Liver (tissue), 7 donors: ENCODE measurements at regions not wholly inside any gene's neighbourhood (a gene's known extent, or its start where the extent isn't known, plus 50 kb on each side); places are given as distances from the start of the nearest gene placed in this dataset.

ENCODE experiments used
- DNase-seq: peaks from one replicate; pipeline ENCODE4 v3.0.0-alpha.2; 2017; ENCODE audit warnings: low spot score
- H3K27ac ChIP-seq, 2 donors: one replicate each; pipeline ENCODE4 v1.7.0; 2013; ENCODE audit warnings: inconsistent platforms in 2 of 2, low read length in 2 of 2, control low read depth in 1 of 2, low read depth in 1 of 2, mild to moderate bottlenecking in 1 of 2
- H3K27me3 ChIP-seq, 4 donors: one replicate each; pipeline versions ENCODE4 v1.6.1 to v1.7.0; 2013; ENCODE audit warnings: low read length in 3 of 4, inconsistent platforms in 1 of 4, mild to moderate bottlenecking in 1 of 4, moderate library complexity in 1 of 4; ENCODE audit not compliant: control insufficient read depth in 4 of 4, insufficient read depth in 4 of 4
- H3K36me3 ChIP-seq, 4 donors: one replicate each; pipeline versions ENCODE4 v1.6.1 to v1.7.0; 2013; ENCODE audit warnings: low read length in 3 of 4, mild to moderate bottlenecking in 3 of 4, low read depth in 1 of 4, moderate library complexity in 1 of 4; ENCODE audit not compliant: control insufficient read depth in 4 of 4, insufficient read depth in 3 of 4
- H3K4me1 ChIP-seq, 4 donors: one replicate each; pipeline versions ENCODE4 v1.6.1 to v1.7.0; 2013; ENCODE audit warnings: low read length in 3 of 4, mild to moderate bottlenecking in 3 of 4, moderate library complexity in 1 of 4; ENCODE audit not compliant: control insufficient read depth in 4 of 4, insufficient read depth in 4 of 4
- H3K4me3 ChIP-seq, 3 donors: one replicate each; pipeline versions ENCODE4 v1.6.1 to v1.7.0; 2013; ENCODE audit warnings: low read length in 3 of 3, control low read depth in 1 of 3, low read depth in 1 of 3, mild to moderate bottlenecking in 1 of 3
- H3K9ac ChIP-seq, 2 donors: one replicate each; pipeline ENCODE4 v1.7.0; 2013; ENCODE audit warnings: low read length in 2 of 2, mild to moderate bottlenecking in 2 of 2, moderate library complexity in 2 of 2, control low read depth in 1 of 2, low read depth in 1 of 2
- H3K9me3 ChIP-seq, 4 donors: one replicate each; pipeline versions ENCODE4 v1.6.1 to v1.7.0; 2013; ENCODE audit warnings: low read length in 3 of 4; ENCODE audit not compliant: control insufficient read depth in 4 of 4
- EGR1 ChIP-seq, 2 donors: IDR thresholded peaks; 2 replicates each; pipeline ENCODE4 v1.6.1; 2016 to 2018; ENCODE audit warnings: antibody characterized with exemption in 2 of 2, low read depth in 2 of 2
- FOXA1 ChIP-seq: IDR thresholded peaks from 2 replicates; pipeline ENCODE4 v1.6.1; 2016; ENCODE audit warnings: antibody characterized with exemption
- FOXA2 ChIP-seq: IDR thresholded peaks from 2 replicates; pipeline ENCODE4 v1.6.1; 2016; ENCODE audit warnings: antibody characterized with exemption
- GABPA ChIP-seq, 2 donors: IDR thresholded peaks in 1 of 2; conservative IDR thresholded peaks in 1 of 2; 2 replicates each; pipeline ENCODE4 v1.6.1; 2016; ENCODE audit warnings: antibody characterized with exemption in 2 of 2, mild to moderate bottlenecking in 1 of 2, moderate library complexity in 1 of 2
- HNF4A ChIP-seq, 2 donors: conservative IDR thresholded peaks; 2 replicates each; pipeline ENCODE4 v1.6.1; 2016; ENCODE audit warnings: antibody characterized with exemption in 2 of 2, mild to moderate bottlenecking in 2 of 2
- HNF4G ChIP-seq: IDR thresholded peaks from 2 replicates; pipeline ENCODE4 v1.6.1; 2016; ENCODE audit warnings: antibody characterized with exemption
- JUND ChIP-seq, 2 donors: IDR thresholded peaks; 2 replicates each; pipeline ENCODE4 v1.6.1; 2016; ENCODE audit warnings: antibody characterized with exemption in 2 of 2
- NR2F2 ChIP-seq: IDR thresholded peaks from 2 replicates; pipeline ENCODE4 v1.6.1; 2016; ENCODE audit warnings: antibody characterized with exemption
- RXRA ChIP-seq, 2 donors: IDR thresholded peaks; 2 replicates each; pipeline ENCODE4 v1.6.1; 2017 to 2018; ENCODE audit warnings: antibody characterized with exemption in 2 of 2, mild to moderate bottlenecking in 1 of 2
- SP1 ChIP-seq: IDR thresholded peaks from 2 replicates; pipeline ENCODE4 v1.6.1; 2018; ENCODE audit warnings: antibody characterized with exemption, mild to moderate bottlenecking
- TAF1 ChIP-seq: conservative IDR thresholded peaks from 2 replicates; pipeline ENCODE4 v1.6.1; 2016; ENCODE audit warnings: antibody characterized with exemption, mild to moderate bottlenecking
- YY1 ChIP-seq: IDR thresholded peaks from 2 replicates; pipeline ENCODE4 v1.6.1; 2016; ENCODE audit warnings: antibody characterized with exemption, mild to moderate bottlenecking
- WGBS: extraction: QIAGEN DNeasy Blood & Tissue Kit; methylation state at CpG from one replicate; pipeline ENCODE4 v1.1.7; 2013; 5-methylcytosine and 5-hydroxymethylcytosine counted together
- TF ChIP-seq, protein P1 (sequence below): IDR thresholded peaks from 2 replicates; pipeline ENCODE4 v1.6.1; 2016; ENCODE audit warnings: antibody characterized with exemption
- TF ChIP-seq, protein P2 (sequence below): IDR thresholded peaks from 2 replicates; pipeline ENCODE4 v1.6.1; 2016; ENCODE audit warnings: antibody characterized with exemption
- TF ChIP-seq, protein P3 (sequence below): IDR thresholded peaks from 2 replicates; pipeline ENCODE4 v1.6.1; 2016; ENCODE audit warnings: antibody characterized with exemption, mild to moderate bottlenecking
- donor health status: healthy.
- donor health status: healthy.
- donor health status: healthy.
- donor health status: healthy.

DNA sequence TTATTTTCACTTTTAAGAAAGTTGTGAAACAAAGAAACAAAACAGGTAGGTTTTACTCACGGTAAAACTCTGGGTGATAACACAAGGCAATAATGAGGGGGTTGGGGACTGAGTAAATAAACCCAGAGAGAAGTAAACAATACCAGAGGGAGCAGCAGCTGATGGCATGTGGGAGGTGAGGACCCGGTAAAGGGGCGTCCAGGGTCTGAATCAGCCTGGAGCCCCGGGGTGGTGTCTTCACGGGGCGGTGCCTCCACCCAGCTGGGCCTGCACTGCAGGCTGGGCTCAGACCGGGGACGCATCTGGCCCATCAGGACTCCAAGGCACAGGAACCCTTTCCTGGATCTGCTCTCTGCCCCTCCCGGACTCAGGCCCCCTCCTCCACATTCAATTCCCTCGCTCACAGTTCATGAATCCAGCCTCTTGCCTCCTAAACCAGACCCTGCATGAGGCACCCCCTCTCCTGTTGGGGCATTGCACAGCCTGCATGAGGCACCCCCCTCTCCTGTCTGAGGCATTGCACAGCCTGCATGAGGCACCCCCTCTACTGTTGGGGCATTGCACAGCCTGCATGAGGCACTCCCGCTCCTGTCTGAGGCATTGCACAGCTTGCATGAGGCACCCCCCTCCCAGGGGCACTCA lies 73.9 kb upstream of the MFGE8 start:
- Histone ChIP-seq H3K27me3 (peaks cover 0 to 5% (median 0%) of the 10 kb centered on the region in 4 donors), H3K36me3 (no peaks in the 10 kb centered on the region), H3K9me3 (no peaks in the 10 kb centered on the region), H3K9ac (no peak overlapping the region), H3K4me1 (no peaks in the 10 kb centered on the region), H3K4me3 (no peak overlapping the region), H3K27ac (no peak overlapping the region)
- no peak for DNase-seq
- 46% methylated on average over 11 of the region's 11 CpGs for WGBS
- TF ChIP-seq FOXA2 = no peak
- TF ChIP-seq GABPA (IDR thresholded peaks at IDR 0.05 in 1 of 2, conservative IDR thresholded peaks at IDR 0.05 in 1 of 2) = no peak
- no peak for TF ChIP-seq YY1
- TF ChIP-seq HNF4G = no peak
- TF ChIP-seq TAF1 = no peak
- no peak for TF ChIP-seq SP1
- TF ChIP-seq NR2F2 = no peak
- TF ChIP-seq, protein P1, sequence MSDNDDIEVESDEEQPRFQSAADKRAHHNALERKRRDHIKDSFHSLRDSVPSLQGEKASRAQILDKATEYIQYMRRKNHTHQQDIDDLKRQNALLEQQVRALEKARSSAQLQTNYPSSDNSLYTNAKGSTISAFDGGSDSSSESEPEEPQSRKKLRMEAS = no peak
- TF ChIP-seq RXRA (IDR thresholded peaks at IDR 0.05) = no peak
- TF ChIP-seq, protein P2, sequence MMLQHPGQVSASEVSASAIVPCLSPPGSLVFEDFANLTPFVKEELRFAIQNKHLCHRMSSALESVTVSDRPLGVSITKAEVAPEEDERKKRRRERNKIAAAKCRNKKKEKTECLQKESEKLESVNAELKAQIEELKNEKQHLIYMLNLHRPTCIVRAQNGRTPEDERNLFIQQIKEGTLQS = no peak
- no peak for TF ChIP-seq HNF4A (conservative IDR thresholded peaks at IDR 0.05)

DNA sequence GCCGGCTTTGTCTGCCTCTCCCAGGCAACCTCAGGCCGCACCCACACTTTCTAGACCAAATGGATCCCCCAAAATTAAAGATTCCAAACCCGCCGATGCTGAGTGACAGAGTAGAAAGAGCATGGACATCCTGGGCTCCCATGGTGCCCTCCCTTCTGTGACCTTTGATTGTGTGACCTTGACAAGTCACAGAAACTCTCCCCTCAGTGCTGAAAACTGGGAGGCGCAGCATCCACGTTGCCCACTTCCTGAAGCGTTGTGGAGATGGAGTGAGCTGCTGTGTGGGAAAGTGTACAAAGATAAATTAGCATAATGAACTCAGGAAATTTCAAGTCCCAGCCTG lies 74.4 kb upstream of the MFGE8 start:
- Histone ChIP-seq H3K27ac (no peak overlapping the region), H3K9me3 (no peaks in the 10 kb centered on the region), H3K27me3 (peaks cover 0 to 5% (median 0%) of the 10 kb centered on the region in 4 donors), H3K9ac (no peak overlapping the region), H3K4me3 (no peak overlapping the region), H3K4me1 (no peaks in the 10 kb centered on the region), H3K36me3 (no peaks in the 10 kb centered on the region)
- TF ChIP-seq YY1 = no peak
- DNase-seq = no peak
- WGBS = 67% methylated on average over 7 of the region's 7 CpGs

DNA sequence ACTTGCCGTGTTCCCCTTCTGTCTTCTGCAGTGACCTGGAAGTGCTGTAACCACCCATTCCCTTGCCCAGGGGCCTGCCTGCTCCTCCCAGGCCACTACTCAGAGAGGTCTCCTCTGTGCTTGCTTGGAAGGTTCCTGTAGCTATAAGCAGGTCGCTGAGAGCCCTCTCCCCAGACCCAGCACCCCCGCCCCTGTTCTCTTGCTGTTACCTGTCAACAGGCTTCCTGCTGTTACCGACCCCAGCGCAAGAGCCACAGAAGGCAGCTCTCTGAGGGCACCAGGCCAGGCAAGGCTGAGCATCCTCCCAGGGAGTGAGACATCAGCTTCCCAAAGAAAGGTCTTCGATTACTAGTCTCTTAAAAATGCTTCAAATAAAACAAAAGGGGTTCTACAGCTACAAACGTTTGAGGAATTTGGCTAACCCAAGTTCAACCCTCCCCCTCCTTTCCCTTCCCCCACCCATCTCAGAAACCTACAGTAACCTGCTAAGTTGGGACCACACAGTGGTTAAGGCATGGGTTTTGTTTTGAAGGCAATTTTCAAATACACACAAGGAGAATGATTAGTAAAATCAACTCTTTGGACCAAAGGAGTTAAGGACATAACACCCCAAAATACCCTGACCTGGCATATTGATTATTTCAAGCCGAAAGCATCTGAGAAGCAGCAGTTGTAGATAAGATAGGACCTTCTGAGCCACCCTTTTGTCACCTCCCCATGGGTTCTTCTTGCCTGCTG lies 74.9 kb upstream of the MFGE8 start:
- Histone ChIP-seq H3K27ac (no peak overlapping the region), H3K9ac (no peak overlapping the region), H3K36me3 (no peaks in the 10 kb centered on the region), H3K4me1 (no peaks in the 10 kb centered on the region), H3K27me3 (peaks cover 0 to 5% (median 0%) of the 10 kb centered on the region in 4 donors), H3K9me3 (no peaks in the 10 kb centered on the region), H3K4me3 (no peak overlapping the region)
- TF ChIP-seq, protein P2 = no peak
- TF ChIP-seq FOXA1 (no peak), FOXA2 (no peak), JUND (IDR thresholded peaks at IDR 0.05) (no peak), NR2F2 (no peak), RXRA (IDR thresholded peaks at IDR 0.05) (no peak), SP1 (no peak), HNF4A (conservative IDR thresholded peaks at IDR 0.05) (no peak), YY1 (no peak), GABPA (IDR thresholded peaks at IDR 0.05 in 1 of 2, conservative IDR thresholded peaks at IDR 0.05 in 1 of 2) (no peak), EGR1 (IDR thresholded peaks at IDR 0.05; ENCODE audit: low read depth in 2 of 2) (no peak)
- TF ChIP-seq, protein P1 = no peak
- TF ChIP-seq, protein P3, sequence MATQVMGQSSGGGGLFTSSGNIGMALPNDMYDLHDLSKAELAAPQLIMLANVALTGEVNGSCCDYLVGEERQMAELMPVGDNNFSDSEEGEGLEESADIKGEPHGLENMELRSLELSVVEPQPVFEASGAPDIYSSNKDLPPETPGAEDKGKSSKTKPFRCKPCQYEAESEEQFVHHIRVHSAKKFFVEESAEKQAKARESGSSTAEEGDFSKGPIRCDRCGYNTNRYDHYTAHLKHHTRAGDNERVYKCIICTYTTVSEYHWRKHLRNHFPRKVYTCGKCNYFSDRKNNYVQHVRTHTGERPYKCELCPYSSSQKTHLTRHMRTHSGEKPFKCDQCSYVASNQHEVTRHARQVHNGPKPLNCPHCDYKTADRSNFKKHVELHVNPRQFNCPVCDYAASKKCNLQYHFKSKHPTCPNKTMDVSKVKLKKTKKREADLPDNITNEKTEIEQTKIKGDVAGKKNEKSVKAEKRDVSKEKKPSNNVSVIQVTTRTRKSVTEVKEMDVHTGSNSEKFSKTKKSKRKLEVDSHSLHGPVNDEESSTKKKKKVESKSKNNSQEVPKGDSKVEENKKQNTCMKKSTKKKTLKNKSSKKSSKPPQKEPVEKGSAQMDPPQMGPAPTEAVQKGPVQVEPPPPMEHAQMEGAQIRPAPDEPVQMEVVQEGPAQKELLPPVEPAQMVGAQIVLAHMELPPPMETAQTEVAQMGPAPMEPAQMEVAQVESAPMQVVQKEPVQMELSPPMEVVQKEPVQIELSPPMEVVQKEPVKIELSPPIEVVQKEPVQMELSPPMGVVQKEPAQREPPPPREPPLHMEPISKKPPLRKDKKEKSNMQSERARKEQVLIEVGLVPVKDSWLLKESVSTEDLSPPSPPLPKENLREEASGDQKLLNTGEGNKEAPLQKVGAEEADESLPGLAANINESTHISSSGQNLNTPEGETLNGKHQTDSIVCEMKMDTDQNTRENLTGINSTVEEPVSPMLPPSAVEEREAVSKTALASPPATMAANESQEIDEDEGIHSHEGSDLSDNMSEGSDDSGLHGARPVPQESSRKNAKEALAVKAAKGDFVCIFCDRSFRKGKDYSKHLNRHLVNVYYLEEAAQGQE = no peak
- WGBS = 51% methylated on average over 8 of the region's 8 CpGs
- no peak for DNase-seq
